ENCODE measurements at regions not wholly inside any gene's neighbourhood (a gene's known extent, or its start where the extent isn't known, plus 50 kb on each side); places are given as distances from the start of the nearest gene placed in this dataset.

GRCh38 chr9:80491086-80491696 is 919.4 kb downstream of the TLE4 start:
- no peak for TF ChIP-seq REST (IDR thresholded peaks at IDR 0.05; ENCODE audit: insufficient read depth in 1 of 2, low read depth in 2 of 2, low read length in 2 of 2)
- TF ChIP-seq TAF1 (IDR thresholded peaks at IDR 0.05; ENCODE audit: borderline replicate concordance, insufficient read depth, low read length) = no peak
- no peak for TF ChIP-seq POLR2AphosphoS5 (IDR thresholded peaks at IDR 0.05; ENCODE audit: low read depth, low read length)
- no peak for TF ChIP-seq SIN3A (IDR thresholded peaks at IDR 0.05; ENCODE audit: borderline replicate concordance, insufficient read depth, low read length)
- no peak for TF ChIP-seq FOXP2 (optimal IDR thresholded peaks at IDR 0.05; ENCODE audit: borderline replicate concordance, extremely low read depth, extremely low read length, insufficient read depth)

- no peak for TF ChIP-seq REST (IDR thresholded peaks at IDR 0.05; ENCODE audit: insufficient read depth in 1 of 2, low read depth in 2 of 2, low read length in 2 of 2)
- TF ChIP-seq FOXP2 (optimal IDR thresholded peaks at IDR 0.05; ENCODE audit: borderline replicate concordance, extremely low read depth, extremely low read length, insufficient read depth) = no peak
- TF ChIP-seq POLR2AphosphoS5 (IDR thresholded peaks at IDR 0.05; ENCODE audit: low read depth, low read length) = no peak
- no peak for TF ChIP-seq TAF1 (IDR thresholded peaks at IDR 0.05; ENCODE audit: borderline replicate concordance, insufficient read depth, low read length)
- no peak for TF ChIP-seq SIN3A (IDR thresholded peaks at IDR 0.05; ENCODE audit: borderline replicate concordance, insufficient read depth, low read length)
These were observed 917.6 kb downstream of the TLE4 start for GRCh38 chr9:80489329-80489728.

GRCh38 chr9:80485420-80486250 is 913.9 kb downstream of the TLE4 start:
- TF ChIP-seq FOXP2 (optimal IDR thresholded peaks at IDR 0.05; ENCODE audit: borderline replicate concordance, extremely low read depth, extremely low read length, insufficient read depth) (no peak), TAF1 (IDR thresholded peaks at IDR 0.05; ENCODE audit: borderline replicate concordance, insufficient read depth, low read length) (no peak), SIN3A (IDR thresholded peaks at IDR 0.05; ENCODE audit: borderline replicate concordance, insufficient read depth, low read length) (no peak), REST (IDR thresholded peaks at IDR 0.05; ENCODE audit: insufficient read depth in 1 of 2, low read depth in 2 of 2, low read length in 2 of 2) (no peak), POLR2AphosphoS5 (IDR thresholded peaks at IDR 0.05; ENCODE audit: low read depth, low read length) (no peak)

- TF ChIP-seq SIN3A (IDR thresholded peaks at IDR 0.05; ENCODE audit: borderline replicate concordance, insufficient read depth, low read length) = no peak
These were observed 895.9 kb downstream of the TLE4 start for GRCh38 chr9:80467632-80468031.

- TF ChIP-seq REST (IDR thresholded peaks at IDR 0.05; ENCODE audit: insufficient read depth in 1 of 2, low read depth in 2 of 2, low read length in 2 of 2) (no peak), POLR2AphosphoS5 (IDR thresholded peaks at IDR 0.05; ENCODE audit: low read depth, low read length) (no peak), FOXP2 (optimal IDR thresholded peaks at IDR 0.05; ENCODE audit: borderline replicate concordance, extremely low read depth, extremely low read length, insufficient read depth) (no peak), TAF1 (IDR thresholded peaks at IDR 0.05; ENCODE audit: borderline replicate concordance, insufficient read depth, low read length) (no peak), SIN3A (IDR thresholded peaks at IDR 0.05; ENCODE audit: borderline replicate concordance, insufficient read depth, low read length) (no peak)
These were observed 893.8 kb downstream of the TLE4 start for GRCh38 chr9:80465556-80465955.
